ENCODE measurements at regions not wholly inside any gene's neighbourhood (a gene's known extent, or its start where the extent isn't known, plus 50 kb on each side); places are given as distances from the start of the nearest gene placed in this dataset.

DNA sequence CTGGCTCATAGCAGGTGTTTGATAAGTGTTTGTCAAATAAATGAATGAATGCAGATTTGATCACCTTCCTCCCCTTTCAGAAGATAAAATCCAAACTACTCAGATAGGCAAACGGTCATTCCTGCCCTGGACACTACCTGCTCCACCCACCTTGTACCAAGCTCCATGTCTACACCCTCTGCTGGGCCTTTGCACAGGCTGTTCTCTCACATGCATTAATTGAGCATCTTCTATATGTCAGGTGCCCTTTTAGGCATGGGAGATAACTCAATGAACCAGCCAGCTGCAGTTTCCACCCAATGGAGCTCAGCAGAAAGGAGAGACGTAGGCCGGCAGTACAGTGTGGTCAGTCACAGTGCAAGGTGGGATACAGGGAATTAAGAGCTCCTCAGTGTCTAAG is 102.3 kb upstream of the CPEB4 start:
- DNase-seq = no peak

DNA sequence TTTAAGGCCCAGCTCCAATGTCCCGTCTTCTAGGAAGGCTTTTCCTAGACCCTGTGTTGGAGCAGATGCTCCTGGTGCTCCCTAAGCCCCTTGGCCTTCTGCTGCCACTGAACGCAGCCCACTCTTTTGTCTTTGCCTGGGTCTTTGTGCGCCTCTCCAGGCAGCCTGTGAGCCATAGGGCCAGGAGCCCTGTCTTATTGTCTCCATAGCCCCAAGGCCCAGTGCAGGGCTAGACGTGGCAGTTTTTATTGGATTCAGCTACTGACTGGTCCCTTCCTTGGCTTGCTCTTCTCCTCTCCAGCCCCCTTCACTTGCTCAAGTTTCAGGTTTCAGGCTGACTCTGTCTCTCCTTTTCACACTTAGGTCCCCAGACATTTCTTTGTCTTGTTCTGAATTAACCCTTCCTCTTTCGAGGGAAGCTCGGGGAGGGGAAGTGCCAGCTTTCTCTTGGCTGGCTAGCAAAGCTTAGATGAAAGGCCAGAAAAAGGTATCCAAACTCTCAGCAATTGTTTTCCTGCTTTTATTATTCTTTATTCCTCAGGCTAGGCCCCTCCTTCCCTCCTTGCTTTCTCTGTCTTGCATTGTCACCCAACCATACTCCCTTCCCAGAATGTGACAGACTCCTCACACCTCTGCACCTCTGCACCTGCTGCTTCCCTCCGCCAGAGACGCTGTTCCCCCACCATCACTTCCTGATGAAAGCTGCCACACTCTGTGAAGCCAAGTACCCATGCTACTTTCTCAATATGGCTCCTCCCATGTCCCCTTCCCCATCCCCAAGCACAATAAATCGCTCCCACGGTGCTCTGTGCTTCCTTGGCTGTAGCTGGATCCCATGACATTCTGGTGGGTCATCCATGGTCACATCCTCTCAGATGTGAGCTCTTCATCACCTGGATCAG is 101.6 kb upstream of the CPEB4 start:
- no peak for DNase-seq

DNA sequence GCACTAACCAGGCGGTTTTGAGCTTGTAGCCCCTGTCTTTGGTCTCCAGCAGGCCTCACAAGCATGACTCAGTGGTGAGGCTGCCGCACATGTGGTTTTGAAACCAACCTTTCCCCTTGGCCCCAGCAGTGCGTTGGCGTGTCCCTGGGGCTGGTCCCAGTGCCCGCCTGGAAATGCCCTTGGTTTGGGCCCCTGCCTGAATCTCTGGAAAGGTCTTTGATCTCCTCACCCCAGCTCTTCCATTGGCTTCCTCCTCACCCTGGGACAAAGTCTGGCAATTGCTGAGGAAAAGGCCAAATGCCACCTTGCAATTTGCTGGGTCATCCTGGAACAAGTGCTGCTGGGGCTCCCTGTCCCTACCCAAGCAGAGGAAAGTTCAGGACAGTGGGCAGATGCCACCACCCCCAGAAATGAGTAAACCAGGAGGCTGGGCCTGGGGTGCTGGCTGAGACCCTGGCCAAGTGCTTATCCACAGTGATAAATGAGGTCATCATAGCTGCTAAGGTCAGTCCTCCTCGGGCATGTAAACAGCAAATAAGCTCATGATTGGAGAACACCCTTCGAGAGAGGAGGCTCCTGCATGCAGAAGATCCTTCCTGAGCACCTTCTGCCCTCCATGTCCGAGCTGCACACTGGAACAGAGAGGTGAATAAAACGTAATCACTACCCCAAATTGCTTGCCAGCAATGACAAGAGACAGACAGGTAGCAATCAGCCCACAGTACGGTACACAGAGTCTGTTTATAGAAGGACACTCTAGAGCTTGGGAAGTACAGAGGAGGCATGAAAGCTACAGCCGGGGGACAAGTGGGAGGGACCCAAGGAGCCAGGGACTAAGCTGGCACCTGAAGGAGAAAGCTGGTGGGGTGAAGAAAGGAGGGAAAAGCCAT is 98.9 kb upstream of the CPEB4 start:
- peak; percentile 15 for DNase-seq

DNA sequence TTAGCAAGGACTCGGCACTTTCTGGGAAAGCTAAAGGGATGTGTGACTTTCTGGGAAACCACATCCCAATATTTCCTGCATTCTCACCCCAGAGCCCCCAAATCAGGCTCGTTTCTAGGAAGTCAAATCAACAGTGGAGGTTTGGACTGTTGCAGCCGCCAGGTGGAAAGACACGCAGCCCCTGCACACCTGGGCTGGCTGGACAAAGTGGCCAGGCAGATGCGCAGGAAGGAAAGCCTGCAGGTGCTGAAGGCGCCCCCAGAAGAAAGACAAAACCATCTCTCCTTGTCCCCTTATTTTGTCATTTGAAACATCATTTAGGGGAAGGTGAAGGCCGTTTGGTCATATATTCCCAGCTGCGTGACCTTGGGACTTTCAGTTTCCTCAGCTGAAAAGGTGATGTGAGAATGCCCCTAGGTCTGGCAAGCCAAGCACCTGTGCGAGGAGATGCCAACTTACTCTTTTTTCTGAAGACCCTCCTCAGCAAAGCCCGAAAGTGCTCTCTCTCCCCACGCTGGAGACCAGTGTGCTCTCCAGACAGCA is 97.9 kb upstream of the CPEB4 start:
- DNase-seq = no peak

DNA sequence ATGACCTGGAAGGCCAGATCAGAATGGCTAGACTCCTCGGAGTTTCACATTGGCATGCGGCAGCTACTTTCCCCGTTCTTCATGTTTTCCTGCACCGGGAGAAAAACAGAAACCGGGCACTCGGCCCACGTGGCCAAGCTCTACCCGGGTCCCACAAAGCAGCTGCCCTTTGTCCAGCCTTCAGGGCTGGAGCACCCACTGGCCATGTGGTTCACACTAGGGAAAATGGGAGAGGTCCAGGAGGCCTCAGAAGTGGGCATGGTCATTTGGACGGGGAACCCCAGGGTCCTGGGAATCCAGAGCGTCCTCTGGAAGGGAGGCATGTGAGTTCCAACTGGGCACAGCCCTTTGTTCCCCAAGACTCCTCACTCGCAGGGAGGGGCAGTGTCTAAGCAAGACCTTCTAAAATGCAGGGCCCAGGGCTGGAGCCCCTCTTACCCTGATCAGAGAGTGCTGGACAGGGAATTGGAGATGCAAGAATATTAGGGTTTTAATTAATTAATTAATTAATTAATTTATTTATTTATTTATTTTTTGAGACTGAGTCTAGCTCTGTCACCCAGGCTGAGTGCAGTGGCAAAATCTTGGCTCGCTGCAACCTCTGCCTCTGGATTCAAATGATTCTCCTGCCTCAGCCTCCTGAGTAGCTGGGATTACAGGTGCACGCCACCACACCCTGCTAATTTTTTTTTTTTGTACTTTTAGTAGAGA is 97.2 kb upstream of the CPEB4 start:
- no peak for DNase-seq

DNA sequence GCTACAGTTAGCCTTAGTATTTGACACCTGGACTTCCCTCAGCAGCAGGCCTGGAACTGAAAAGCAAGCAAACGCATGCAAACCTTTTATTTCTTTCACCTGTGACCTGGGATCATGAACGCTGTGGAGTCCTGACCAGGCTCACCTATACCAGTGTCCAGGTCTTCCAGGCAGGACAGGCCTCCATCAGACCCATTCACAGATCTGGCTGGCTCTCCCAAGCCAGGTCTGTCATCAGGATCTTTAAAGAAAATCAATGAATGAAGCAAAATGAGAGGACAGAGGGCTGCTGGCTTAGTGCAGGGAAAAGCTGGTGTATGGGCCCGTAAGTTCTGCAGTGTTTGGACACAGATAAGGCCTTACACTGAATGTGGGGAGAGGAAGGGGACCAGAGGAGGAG is 96.3 kb upstream of the CPEB4 start:
- no peak for DNase-seq

DNA sequence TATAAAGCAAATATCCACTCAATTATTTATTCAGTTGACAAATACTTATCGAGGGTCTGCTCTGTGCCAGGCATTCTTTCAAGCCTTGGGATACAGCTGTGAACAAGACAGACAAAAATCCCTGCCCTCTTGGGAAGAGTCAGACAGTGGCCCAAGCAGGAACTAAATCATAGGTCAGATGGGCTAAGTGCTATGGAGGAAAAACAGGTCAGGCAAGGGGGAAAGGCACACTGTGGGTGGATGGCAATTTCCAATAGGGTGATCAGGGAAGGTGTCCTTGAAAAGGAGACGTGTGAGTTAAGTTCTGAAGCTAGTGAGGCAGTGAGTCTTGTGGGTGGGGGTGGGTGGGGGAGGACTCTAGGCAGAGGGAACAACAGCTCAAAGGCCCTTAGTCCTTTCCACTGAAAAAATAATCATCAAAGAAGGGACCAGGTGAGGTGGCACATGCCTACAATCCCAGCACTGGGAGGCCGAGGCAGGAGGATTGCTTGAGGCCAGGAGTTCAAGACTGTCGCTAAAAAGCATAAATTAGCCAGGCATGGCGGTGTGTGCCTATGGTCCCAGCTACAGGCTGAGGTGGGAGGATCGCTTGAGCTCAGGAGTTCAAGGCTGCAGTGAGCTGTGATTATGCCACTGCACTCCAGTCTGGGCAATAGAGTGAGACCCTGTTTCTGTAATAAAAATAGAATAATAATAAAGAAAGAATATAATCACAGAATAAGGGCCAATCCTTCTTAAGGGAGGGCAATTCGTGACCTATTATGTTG is 95.2 kb upstream of the CPEB4 start:
- DNase-seq = no peak

DNA sequence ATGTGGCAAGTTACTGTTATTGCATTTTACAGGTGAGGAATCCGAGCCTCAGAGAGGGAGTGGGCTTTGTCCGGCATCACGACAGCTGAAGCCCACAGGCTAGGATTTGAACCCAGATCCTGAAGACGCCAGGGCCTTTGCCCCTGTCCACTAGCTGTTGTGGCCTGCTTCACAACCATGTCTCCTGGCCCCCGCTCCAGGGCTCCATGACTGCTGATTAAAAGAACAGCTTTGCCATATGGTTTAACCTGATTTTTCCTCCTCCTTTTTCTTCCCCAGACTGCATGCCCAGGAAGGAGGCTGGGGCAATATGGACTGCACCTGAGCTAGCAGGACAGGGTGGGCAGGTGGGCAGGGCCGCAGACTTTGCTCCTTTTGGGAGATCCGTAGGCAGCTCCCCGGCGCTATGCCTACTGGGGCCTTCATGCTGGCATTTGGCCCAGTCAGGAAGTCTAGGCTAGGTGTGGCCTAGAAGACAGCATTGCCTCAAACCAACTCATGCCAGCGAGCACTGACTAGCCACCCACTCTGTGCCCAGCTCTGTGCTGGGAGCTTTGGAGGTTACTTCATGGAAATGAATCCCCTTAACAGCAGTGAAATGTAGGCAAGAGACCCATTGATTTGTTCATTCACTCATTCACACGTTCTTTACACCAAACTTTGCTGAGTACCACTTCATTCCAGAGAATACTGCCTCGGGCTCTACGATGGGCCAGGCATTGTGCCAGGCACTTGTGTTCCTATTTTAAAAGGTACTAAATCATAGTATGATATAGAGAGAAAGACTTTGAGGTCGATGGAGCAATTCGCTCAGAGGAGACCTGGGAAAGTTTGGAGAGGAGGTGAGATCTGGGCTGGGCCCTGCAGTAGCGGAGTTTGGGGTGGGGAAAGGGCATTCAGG is 94.3 kb upstream of the CPEB4 start:
- DNase-seq = no peak

DNA sequence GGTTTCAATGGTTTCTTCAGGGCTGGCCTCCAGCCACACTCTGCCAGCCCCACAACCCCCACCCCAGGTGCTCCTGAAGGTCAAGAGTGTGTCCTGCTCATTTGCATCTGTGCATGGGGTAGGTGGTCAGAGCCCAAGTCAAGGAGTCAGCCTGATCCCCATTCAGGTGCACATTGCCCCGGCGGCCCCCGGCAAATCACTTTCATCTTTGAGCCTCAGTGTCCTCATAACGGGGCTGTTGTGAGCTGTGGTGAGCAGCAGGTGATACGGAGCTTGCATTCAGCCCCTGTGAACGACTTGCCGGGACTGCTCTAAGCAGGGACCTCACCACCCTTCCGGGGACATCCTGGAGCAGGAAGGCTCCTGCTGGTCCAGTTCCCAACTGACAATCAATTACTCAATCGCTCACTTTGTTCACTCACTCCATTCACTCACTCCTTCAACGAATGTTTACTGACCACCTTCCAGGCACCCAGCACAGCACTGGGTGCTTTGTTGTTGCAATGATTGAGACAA is 93.2 kb upstream of the CPEB4 start:
- DNase-seq = no peak

DNA sequence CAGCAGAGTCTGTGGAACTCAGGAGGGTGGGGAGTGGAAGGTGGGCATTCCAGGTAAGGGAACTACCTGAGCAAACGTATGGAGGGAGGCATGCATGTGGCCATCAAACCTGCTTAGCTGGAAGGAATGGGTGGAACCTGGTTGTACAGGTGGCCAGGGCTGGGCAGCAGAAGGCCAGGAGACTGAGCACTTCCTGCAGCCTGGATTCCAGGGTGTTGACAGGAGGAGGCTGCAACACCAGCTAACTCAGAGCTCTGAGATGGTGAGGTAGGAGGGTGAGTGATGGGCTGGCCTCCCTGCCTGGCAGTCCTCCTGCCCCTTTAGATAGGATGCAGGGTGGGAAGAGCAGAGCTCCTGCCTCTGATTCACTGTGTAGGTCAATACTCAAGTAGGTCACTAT is 92.5 kb upstream of the CPEB4 start:
- DNase-seq = no peak

DNA sequence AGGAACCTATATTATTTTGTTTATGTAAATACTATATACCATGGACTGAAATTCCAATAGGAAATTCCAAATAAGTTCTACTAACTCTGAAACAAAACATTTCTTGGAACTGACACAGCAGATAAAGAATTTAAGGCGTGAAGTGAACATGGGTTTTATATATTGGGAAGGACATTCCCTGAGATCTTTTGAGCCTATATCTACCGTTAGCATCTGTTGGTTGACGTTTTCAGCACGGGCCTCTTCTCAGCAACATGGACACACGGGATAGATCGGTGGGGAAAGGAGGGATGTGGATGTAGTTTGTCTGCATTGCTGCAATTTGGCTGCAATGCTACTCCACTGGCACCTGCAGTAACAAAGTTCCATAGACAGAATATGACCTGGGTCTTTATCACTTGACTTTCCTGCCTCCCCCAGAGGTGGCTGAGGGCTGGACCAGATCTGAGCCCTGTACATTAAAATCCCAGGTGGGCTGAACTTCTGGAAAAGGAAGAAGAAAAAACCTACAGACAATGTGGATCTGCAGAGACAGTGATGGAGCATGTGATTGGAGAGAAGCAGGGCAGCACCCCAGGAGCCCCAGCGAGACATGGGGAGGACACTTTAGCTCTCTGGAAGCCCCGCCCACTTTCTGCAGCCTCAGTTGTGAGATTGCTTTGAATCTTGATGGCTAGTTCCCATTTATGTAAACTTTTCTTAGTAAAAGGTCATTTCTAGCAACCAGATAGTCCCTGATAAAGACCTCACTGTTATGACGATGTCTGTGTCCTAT is 91.2 kb upstream of the CPEB4 start:
- DNase-seq = no peak

DNA sequence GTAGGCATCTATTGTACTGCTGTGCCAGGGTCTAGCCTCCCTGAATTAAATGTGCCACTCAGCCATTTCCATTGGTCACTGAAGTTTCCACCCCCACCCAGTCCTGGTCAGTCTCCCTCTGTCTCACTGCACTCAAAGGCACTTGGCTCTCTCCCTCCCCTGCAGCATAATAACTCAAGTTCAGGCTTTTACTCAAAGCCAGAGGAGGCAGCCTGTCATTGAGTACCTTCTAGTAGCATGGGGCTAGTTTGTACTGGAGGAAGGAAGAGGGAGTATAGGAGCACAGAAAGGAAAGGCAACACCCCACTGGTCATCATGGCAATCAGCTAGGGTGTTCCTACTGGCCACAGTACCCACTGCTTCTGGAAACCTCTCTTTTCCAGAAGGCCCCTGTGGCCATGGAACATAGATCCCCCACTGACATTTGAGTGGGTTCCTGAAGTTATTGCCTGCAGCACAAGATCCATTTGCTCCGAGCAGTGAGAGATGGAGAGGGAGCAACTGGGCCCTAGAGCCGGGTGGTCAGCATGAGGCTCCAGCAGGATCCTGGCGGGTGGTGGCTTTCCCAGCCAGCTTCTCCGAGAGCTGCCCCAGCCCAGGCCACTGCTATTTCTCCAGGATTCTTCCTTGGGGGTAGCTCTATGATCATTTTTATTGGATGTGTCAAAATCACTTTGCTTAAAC is 89.9 kb upstream of the CPEB4 start:
- DNase-seq = no peak

DNA sequence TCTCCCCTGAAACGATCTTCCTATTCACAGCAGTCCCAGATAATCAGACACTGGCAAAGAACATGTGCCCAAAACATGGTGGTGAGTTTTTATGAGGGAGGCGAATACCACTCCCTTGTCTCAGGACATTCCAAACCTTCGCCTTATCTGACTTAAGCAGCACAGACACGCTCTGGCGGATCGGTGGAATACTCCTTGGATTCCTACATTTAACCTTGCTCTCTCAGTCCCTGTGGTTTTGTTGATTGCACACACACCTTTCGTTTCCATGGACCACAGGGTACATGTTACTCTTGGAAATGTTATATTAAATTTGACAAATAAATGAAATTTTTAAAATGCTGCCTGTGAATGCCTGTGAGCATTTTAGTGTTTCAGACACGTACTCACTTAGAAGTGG is 87.8 kb upstream of the CPEB4 start:
- no peak for DNase-seq

DNA sequence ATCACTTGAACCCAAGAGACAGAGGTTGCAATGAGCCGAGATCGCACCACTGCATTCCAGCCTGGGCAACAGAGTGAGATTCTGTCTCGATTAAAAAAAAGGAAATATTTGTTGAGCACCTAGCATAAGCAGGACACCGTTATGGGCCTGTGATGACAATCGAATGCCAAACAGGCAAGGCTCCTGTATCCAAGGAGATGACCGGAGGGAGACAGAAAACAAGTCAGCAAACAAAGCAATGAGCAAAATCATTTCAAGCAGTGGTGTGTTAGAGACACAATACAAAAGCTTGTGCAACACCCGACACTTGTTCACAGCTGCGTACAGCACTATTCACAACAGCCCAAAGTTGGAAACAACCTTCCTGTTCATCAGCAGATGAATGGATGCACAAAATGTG is 87.1 kb upstream of the CPEB4 start:
- no peak for DNase-seq

DNA sequence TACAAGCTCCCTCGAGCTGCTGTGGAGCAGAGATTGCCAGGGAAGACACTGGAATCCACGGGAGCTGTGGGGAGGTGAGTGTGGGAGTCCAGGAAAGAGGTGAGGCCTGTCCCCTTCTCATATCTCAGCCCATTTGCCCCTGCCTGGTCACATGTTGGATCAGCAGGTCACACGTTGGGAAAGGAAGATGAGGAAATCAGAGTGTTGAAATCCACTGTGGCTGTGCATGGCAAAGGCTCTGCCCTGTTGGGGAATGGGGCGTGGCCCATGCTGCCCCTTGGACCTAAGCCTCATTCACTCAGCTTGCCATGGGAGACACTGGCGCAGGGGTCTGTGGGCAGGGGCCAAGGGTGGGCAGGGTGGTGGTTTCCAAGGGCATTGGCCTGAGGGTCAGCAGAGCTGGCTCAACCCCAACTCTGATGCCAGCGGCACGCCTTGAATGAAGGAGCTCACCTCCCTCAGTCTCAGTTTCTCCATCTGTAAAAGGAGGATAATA is 85.4 kb upstream of the CPEB4 start:
- DNase-seq = no peak

DNA sequence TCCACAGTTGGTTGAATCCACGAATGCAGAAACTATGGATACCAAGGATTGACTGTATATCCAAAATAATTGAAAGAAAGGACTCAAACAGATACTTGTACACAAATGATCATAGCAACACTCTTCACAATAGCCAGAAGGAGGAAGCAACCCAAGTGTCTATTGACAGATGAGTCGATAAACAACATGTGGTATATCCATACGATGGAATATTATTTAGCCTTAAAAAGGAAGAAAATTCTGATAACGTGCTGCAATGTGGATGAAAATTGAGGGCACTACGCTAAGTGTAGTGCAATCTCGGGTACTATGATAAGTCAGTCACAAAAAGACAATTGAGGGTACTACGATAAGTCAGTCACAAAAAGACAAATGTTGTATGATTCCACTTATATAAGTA is 83.6 kb upstream of the CPEB4 start:
- DNase-seq = no peak

DNA sequence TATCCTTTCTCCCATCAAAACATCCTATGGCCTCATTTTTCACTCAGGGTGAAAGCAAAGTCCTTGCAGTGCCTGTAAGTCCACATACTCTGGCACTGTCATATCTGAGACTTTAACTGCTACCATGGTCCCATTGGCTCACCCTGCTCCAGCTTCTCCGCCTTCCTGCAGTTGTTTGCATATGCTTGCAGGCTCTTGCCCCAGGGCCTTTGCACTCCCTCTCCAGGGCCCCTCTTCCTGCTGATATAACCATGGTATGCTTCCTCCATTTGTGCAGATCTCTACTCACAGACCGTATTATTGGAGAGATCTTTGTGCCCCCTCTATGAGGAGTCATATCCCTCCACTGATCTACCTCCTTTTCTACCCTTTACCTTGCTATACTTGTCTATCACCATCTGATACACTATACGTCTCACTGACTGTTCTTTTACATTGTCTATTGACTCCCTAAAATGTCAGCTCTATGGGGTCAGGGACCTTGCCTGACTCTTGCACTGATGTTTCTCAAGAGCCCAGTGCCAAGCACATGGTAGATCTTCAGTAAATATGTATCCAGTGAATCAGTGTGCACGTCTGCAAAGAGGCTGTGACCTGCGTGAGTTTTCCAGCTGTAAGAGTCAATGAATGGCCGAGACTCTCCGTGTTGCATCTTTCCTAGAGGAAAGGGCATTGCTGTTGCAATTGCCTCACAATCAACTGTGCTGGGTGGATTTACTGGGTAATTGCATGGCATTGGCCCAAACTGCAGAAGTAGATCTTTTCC is 81.7 kb upstream of the CPEB4 start:
- DNase-seq = no peak

DNA sequence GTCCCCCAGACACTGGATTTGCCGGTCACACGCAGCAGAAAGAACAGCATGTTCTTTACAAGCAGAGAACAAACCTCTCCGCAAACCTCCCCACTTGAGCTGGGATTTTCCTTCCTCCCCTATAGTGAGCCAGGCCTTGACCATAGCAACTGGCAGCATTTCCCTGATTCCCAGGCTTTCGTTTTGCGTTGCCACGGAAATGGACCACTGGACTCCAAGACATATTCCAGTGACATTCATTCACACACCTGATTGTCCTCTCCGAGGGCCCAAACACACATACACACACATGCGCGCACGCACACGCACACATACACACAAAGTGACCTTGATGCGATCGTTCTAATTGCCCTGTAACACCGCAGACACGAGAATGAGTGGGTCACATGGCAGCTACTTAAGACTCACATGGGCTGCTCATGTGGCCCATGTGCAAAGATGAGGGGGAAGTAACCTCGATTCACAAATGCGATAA is 80.9 kb upstream of the CPEB4 start:
- DNase-seq = no peak

All from stimulated activated CD4-positive, alpha-beta T cell treated with anti-CD3 and anti-CD28 coated beads, Interleukin-4, amount 100 ng/mL, for 24 hours (primary cell).